ENCODE measurements at regions not wholly inside any gene's neighbourhood (a gene's known extent, or its start where the extent isn't known, plus 50 kb on each side); places are given as distances from the start of the nearest gene placed in this dataset.

DNA sequence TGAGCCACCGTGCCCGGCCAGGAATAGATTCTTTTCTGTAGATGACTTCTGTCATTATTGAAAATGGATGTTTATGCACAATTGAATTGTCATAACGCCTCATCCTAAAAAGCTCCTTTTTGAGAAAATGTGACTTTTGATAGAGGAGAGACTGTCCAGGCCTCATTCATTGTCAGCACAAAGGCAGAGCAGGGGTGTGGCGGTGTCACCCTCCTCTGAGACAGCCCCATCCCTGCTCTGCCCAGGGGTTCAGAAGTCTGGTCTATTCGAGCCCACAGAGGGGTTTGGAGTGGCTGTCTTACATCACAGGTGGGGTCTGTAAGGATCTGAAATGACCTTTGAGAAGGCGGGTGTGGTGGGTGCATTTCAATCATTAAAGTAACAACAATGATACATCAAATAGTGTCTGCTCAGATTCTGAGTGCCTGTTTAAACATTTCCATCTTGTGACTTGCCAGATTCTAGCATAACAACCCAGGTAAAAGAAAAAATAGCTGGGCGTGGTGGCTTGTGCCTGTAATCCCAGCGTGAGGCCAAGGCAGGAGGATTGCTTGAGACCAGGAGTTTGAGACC is 161.0 kb downstream of the SEC14L1 start:
- no peak for TF ChIP-seq POLR2AphosphoS5 (IDR thresholded peaks at IDR 0.05)
- TF ChIP-seq POLR2A (IDR thresholded peaks at IDR 0.05) = no peak

Data from breast epithelium (tissue), 3 donors.